HCT116 (cell line): ENCODE measurements at regions not wholly inside any gene's neighbourhood (a gene's known extent, or its start where the extent isn't known, plus 50 kb on each side); places are given as distances from the start of the nearest gene placed in this dataset.

Experiments
- ATAC-seq: fragments of 200-7000 bp; cut with Tn5 transposase; 2 replicates; pipeline ENCODE4 v1.9.1; 2020; ENCODE audit warnings: mild to moderate bottlenecking, moderate library complexity
- BruUV-seq: library from RNA; stranded (reverse); fragments of 400-500 nt; replicated peaks from 2 replicates; lab custom pipeline; 2021; lab: Mats Ljungman, UMichigan
- CTCF ChIA-PET: fragments of 300-600 bp; sonication (Branson Sonifier 250); formaldehyde crosslinking; loops from one replicate; lab custom pipeline; 2021; ENCODE audit warnings: antibody characterized with exemption; lab: Charles Lee
- POLR2A ChIA-PET: fragments of 300-600, 350-600 bp; sonication (Branson Sonifier 250); formaldehyde crosslinking; loops from one replicate; lab custom pipeline; 2021; ENCODE audit warnings: antibody characterized with exemption; lab: Charles Lee
- RAD21 ChIA-PET, 2 experiments: fragments of 300-600 bp; sonication (Branson Sonifier 250); formaldehyde crosslinking; loops; one replicate each; lab custom pipeline; 2023; ENCODE audit warnings: low total read pairs in 2 of 2; ENCODE audit not compliant: uncharacterized antibody in 2 of 2, unreplicated experiment in 2 of 2, low non-redundant PET in 1 of 2; lab: Charles Lee
- DNase-seq: peaks from one replicate; pipeline ENCODE4 v3.0.0-alpha.2; 2010; ENCODE audit warnings: low read depth, low spot score
- H2AFZ ChIP-seq: fragments of 200-600 bp; shearing (Covaris generic), sonication (generic); 2 replicates; pipeline ENCODE4 v1.6.1; 2017; ENCODE audit warnings: low read depth, mixed run types, mixed read lengths, antibody characterized with exemption, low read length; ENCODE audit not compliant: poor library complexity, severe bottlenecking
- H3K27ac ChIP-seq: 2 replicates; pipeline ENCODE4 v1.5.1; 2012; ENCODE audit warnings: low read depth, low read length
- H3K27me3 ChIP-seq: fragments of 200-600 bp; sonication (generic); 2 replicates; pipeline ENCODE4 v1.6.1; 2016; ENCODE audit warnings: mixed run types, low read length, mixed read lengths; ENCODE audit not compliant: insufficient read depth
- H3K36me3 ChIP-seq, 2 experiments: fragments of 200-500 bp in 1 of 2; fragments of 200-600 bp in 1 of 2; sonication (Bioruptor generic) in 1 of 2; sonication (generic) in 1 of 2; 2 replicates each; pipeline versions ENCODE4 v1.5.1 to v1.6.1; 2014 to 2016; ENCODE audit warnings: low read length in 2 of 2, inconsistent platforms in 1 of 2, mixed read lengths in 1 of 2, mixed run types in 1 of 2; ENCODE audit not compliant: insufficient read depth in 2 of 2, control insufficient read depth in 1 of 2
- H3K4me1 ChIP-seq, 2 experiments: fragments of 200-600 bp in 1 of 2; sonication (generic) in 1 of 2; 2 replicates each; pipeline versions ENCODE4 v1.5.1 to v1.6.1; 2012 to 2017; ENCODE audit warnings: low read length in 2 of 2, inconsistent platforms in 1 of 2, mild to moderate bottlenecking in 1 of 2, mixed read lengths in 1 of 2, mixed run types in 1 of 2, moderate library complexity in 1 of 2; ENCODE audit not compliant: insufficient read depth in 2 of 2, control insufficient read depth in 1 of 2
- H3K4me2 ChIP-seq: fragments of 200-600 bp; sonication (generic); 2 replicates; pipeline ENCODE4 v1.6.1; 2017; ENCODE audit warnings: mixed run types, low read length, mixed read lengths
- H3K4me3 ChIP-seq, 2 experiments: fragments of 200-600 bp in 1 of 2; sonication (generic) in 1 of 2; replicated peaks in 1 of 2; 2 replicates each; pipeline ENCODE4 v1.5.1; 2011 to 2016; ENCODE audit warnings: low read length in 2 of 2, control low read depth in 1 of 2, low read depth in 1 of 2, mild to moderate bottlenecking in 1 of 2, mixed read lengths in 1 of 2, mixed run types in 1 of 2
- H3K79me2 ChIP-seq: fragments of 200-600 bp; sonication (generic); 2 replicates; pipeline ENCODE4 v1.6.1; 2017; ENCODE audit warnings: mild to moderate bottlenecking, mixed run types, low read length, moderate library complexity, mixed read lengths; ENCODE audit not compliant: insufficient read depth
- H3K9ac ChIP-seq: fragments of 200-600 bp; sonication (generic); 2 replicates; pipeline ENCODE4 v1.6.1; 2016; ENCODE audit warnings: low read length, mixed read lengths
- H3K9me2 ChIP-seq: fragments of 200-600 bp; sonication (generic), shearing (Covaris generic); 2 replicates; pipeline ENCODE4 v1.6.1; 2017; ENCODE audit warnings: mixed run types, mild to moderate bottlenecking, moderate library complexity; ENCODE audit not compliant: insufficient read depth
- H3K9me3 ChIP-seq, 2 experiments: fragments of 200-500 bp in 1 of 2; fragments of 200-600 bp in 1 of 2; sonication (Bioruptor generic) in 1 of 2; sonication (generic) in 1 of 2; 2 replicates each; pipeline ENCODE4 v1.6.1; 2014 to 2017; ENCODE audit warnings: low read length in 2 of 2, mixed read lengths in 2 of 2, inconsistent platforms in 1 of 2, low read depth in 1 of 2, mild to moderate bottlenecking in 1 of 2, mixed run types in 1 of 2, moderate library complexity in 1 of 2; ENCODE audit not compliant: control insufficient read depth in 1 of 2, insufficient read depth in 1 of 2
- H4K20me1 ChIP-seq: fragments of 200-600 bp; sonication (generic), shearing (Covaris generic); 2 replicates; pipeline ENCODE4 v1.6.1; 2017; ENCODE audit warnings: mixed run types, mild to moderate bottlenecking, moderate library complexity; ENCODE audit not compliant: insufficient read depth
- CEBPB ChIP-seq: IDR thresholded peaks from 2 replicates; pipeline ENCODE4 v1.6.1; 2012; ENCODE audit warnings: low read depth
- EGR1 ChIP-seq: IDR thresholded peaks from 2 replicates; pipeline ENCODE4 v1.6.1; 2012; ENCODE audit warnings: low read depth
- EZH2 ChIP-seq: fragments of 200-600 bp; sonication (generic); IDR thresholded peaks from 2 replicates; pipeline ENCODE4 v1.6.1; 2017; ENCODE audit warnings: antibody characterized with exemption, mixed run types
- FOSL1 ChIP-seq: IDR thresholded peaks from 2 replicates; pipeline ENCODE4 v1.6.1; 2012; ENCODE audit warnings: low read depth
- RAD21 ChIP-seq: IDR thresholded peaks from 2 replicates; pipeline ENCODE4 v1.6.1; 2012; ENCODE audit warnings: low read depth, mild to moderate bottlenecking
- SIN3A ChIP-seq: IDR thresholded peaks from 2 replicates; pipeline ENCODE4 v1.6.1; 2012; ENCODE audit warnings: low read depth
- SRF ChIP-seq: IDR thresholded peaks from 2 replicates; pipeline ENCODE4 v1.6.1; 2012; ENCODE audit warnings: low read depth
- YY1 ChIP-seq: IDR thresholded peaks from 2 replicates; pipeline ENCODE4 v1.6.1; 2011; ENCODE audit warnings: low read length, low read depth, moderate library complexity, mild to moderate bottlenecking; ENCODE audit not compliant: insufficient replicate concordance; ENCODE audit errors: extremely low read depth
- ZFX ChIP-seq: fragments of 450-650 bp; IDR thresholded peaks from 2 replicates; pipeline ENCODE4 v1.6.1; 2017
- ZNF274 ChIP-seq: fragments of 200-500 bp; sonication (Bioruptor generic); IDR thresholded peaks from 2 replicates; pipeline ENCODE4 v1.6.1; 2014; ENCODE audit warnings: mild to moderate bottlenecking, low read depth, low read length, inconsistent platforms
- intact Hi-C: fragments of 100-400 bp; cut with micrococcal nuclease; formaldehyde crosslinking; loops from 2 replicates; pipeline ENCODE4 v1.10.0; 2022
- TF ChIP-seq, protein P1 (sequence below): IDR thresholded peaks from 2 replicates; pipeline ENCODE4 v1.6.1; 2012; ENCODE audit warnings: low read depth
- TF ChIP-seq, protein P2 (sequence below): IDR thresholded peaks from 2 replicates; pipeline ENCODE4 v1.6.1; 2012
- TF ChIP-seq, protein P3 (sequence below): IDR thresholded peaks from 2 replicates; pipeline ENCODE4 v1.6.1; 2011; ENCODE audit warnings: mild to moderate bottlenecking, low read length, moderate library complexity; ENCODE audit not compliant: insufficient replicate concordance; ENCODE audit errors: extremely low read depth
- TF ChIP-seq, protein P4 (sequence below), 3 experiments: fragments of 200-600 bp in 1 of 3; sonication (generic) in 1 of 3; IDR thresholded peaks in 2 of 3; conservative IDR thresholded peaks in 1 of 3; 2 replicates each; pipeline ENCODE4 v1.5.1; 2012 to 2017; ENCODE audit warnings: low read depth in 2 of 3, low read length in 2 of 3, antibody characterized with exemption in 1 of 3, borderline replicate concordance in 1 of 3, control low read depth in 1 of 3, mild to moderate bottlenecking in 1 of 3, mixed read lengths in 1 of 3, mixed run types in 1 of 3, moderate library complexity in 1 of 3; ENCODE audit not compliant: insufficient read depth in 1 of 3

DNA sequence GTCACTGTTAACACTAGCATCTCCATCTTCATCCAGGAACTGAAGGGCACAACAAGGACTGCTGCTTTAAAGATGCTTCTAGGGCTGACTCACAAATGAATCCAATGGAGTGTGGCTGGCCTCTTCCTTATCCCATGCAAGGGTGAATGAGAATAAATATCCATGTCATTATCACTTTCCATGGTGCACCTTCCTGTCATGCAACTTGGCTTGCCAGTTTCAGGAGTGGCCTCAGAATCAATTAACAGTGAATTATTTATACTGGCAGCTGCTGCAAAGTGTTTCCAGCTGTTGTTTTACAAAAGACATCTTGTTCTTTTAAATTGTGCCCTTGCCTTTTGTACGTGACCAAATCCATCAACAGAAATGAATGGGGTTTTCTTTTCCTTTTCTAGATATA is 499.3 kb upstream of the TMEM132C start:
- RAD21 ChIA-PET: no interaction called here
- Histone ChIP-seq H3K27me3 (no peaks in the 10 kb centered on the region), H3K4me2 (no peak overlapping the region), H3K4me1 (no peaks in the 10 kb centered on the region), H4K20me1 (no peaks in the 10 kb centered on the region), H3K4me3 (no peak overlapping the region), H3K9me3 (peaks cover 8 to 19% of the 10 kb centered on the region in 2 experiments; a peak in 2 of 4 replicates), H3K27ac (no peak overlapping the region), H2AFZ (no peak overlapping the region), H3K9ac (no peak overlapping the region), H3K9me2 (no peaks in the 10 kb centered on the region), H3K36me3 (no peaks in the 10 kb centered on the region), H3K79me2 (no peaks in the 10 kb centered on the region)
- intact Hi-C loops: no loop called here
- POLR2A ChIA-PET: no interaction called here
- TF ChIP-seq, protein P1, sequence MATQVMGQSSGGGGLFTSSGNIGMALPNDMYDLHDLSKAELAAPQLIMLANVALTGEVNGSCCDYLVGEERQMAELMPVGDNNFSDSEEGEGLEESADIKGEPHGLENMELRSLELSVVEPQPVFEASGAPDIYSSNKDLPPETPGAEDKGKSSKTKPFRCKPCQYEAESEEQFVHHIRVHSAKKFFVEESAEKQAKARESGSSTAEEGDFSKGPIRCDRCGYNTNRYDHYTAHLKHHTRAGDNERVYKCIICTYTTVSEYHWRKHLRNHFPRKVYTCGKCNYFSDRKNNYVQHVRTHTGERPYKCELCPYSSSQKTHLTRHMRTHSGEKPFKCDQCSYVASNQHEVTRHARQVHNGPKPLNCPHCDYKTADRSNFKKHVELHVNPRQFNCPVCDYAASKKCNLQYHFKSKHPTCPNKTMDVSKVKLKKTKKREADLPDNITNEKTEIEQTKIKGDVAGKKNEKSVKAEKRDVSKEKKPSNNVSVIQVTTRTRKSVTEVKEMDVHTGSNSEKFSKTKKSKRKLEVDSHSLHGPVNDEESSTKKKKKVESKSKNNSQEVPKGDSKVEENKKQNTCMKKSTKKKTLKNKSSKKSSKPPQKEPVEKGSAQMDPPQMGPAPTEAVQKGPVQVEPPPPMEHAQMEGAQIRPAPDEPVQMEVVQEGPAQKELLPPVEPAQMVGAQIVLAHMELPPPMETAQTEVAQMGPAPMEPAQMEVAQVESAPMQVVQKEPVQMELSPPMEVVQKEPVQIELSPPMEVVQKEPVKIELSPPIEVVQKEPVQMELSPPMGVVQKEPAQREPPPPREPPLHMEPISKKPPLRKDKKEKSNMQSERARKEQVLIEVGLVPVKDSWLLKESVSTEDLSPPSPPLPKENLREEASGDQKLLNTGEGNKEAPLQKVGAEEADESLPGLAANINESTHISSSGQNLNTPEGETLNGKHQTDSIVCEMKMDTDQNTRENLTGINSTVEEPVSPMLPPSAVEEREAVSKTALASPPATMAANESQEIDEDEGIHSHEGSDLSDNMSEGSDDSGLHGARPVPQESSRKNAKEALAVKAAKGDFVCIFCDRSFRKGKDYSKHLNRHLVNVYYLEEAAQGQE: no peak
- TF ChIP-seq SIN3A (no peak), YY1 (no peak), SRF (no peak), RAD21 (no peak), ZFX (no peak), EGR1 (no peak), EZH2 (no peak), FOSL1 (no peak), ZNF274 (no peak), CEBPB (no peak)
- TF ChIP-seq, protein P2, sequence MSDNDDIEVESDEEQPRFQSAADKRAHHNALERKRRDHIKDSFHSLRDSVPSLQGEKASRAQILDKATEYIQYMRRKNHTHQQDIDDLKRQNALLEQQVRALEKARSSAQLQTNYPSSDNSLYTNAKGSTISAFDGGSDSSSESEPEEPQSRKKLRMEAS: no peak
- TF ChIP-seq, protein P3, sequence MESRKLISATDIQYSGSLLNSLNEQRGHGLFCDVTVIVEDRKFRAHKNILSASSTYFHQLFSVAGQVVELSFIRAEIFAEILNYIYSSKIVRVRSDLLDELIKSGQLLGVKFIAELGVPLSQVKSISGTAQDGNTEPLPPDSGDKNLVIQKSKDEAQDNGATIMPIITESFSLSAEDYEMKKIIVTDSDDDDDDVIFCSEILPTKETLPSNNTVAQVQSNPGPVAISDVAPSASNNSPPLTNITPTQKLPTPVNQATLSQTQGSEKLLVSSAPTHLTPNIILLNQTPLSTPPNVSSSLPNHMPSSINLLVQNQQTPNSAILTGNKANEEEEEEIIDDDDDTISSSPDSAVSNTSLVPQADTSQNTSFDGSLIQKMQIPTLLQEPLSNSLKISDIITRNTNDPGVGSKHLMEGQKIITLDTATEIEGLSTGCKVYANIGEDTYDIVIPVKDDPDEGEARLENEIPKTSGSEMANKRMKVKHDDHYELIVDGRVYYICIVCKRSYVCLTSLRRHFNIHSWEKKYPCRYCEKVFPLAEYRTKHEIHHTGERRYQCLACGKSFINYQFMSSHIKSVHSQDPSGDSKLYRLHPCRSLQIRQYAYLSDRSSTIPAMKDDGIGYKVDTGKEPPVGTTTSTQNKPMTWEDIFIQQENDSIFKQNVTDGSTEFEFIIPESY: no peak
- TF ChIP-seq, protein P4, sequence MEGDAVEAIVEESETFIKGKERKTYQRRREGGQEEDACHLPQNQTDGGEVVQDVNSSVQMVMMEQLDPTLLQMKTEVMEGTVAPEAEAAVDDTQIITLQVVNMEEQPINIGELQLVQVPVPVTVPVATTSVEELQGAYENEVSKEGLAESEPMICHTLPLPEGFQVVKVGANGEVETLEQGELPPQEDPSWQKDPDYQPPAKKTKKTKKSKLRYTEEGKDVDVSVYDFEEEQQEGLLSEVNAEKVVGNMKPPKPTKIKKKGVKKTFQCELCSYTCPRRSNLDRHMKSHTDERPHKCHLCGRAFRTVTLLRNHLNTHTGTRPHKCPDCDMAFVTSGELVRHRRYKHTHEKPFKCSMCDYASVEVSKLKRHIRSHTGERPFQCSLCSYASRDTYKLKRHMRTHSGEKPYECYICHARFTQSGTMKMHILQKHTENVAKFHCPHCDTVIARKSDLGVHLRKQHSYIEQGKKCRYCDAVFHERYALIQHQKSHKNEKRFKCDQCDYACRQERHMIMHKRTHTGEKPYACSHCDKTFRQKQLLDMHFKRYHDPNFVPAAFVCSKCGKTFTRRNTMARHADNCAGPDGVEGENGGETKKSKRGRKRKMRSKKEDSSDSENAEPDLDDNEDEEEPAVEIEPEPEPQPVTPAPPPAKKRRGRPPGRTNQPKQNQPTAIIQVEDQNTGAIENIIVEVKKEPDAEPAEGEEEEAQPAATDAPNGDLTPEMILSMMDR (IDR thresholded peaks at IDR 0.05 in 2 of 3, conservative IDR thresholded peaks at IDR 0.05 in 1 of 3; ENCODE audit: borderline replicate concordance in 1 of 3, insufficient read depth in 1 of 3, low read depth in 2 of 3, low read length in 2 of 3): no peak
- BruUV-seq: no TSS peak
- no peak for DNase-seq
- no peak for ATAC-seq
- CTCF ChIA-PET: no interaction called here
